ENCODE measurements at regions not wholly inside any gene's neighbourhood (a gene's known extent, or its start where the extent isn't known, plus 50 kb on each side); places are given as distances from the start of the nearest gene placed in this dataset.

GRCh38 chr10:1920941-1921340 lies 183.6 kb upstream of the ADARB2 start:
- H3K27ac ChIP-seq: no peak overlapping the region
- no peaks in the 10 kb centered on the region for H3K36me3 ChIP-seq
- no peak overlapping the region for H3K4me3 ChIP-seq
- H3K4me1 ChIP-seq (ENCODE audit: insufficient read depth): no peaks in the 10 kb centered on the region
- WGBS, 3 donors: 62 to 72% (median 67%) methylated on average over 4 of the region's 4 CpGs
- H3K9me3 ChIP-seq: no peaks in the 10 kb centered on the region
- TF ChIP-seq EP300 (IDR thresholded peaks at IDR 0.05) (no peak), POLR2A (IDR thresholded peaks at IDR 0.05) (no peak)
- TF ChIP-seq, protein P1, sequence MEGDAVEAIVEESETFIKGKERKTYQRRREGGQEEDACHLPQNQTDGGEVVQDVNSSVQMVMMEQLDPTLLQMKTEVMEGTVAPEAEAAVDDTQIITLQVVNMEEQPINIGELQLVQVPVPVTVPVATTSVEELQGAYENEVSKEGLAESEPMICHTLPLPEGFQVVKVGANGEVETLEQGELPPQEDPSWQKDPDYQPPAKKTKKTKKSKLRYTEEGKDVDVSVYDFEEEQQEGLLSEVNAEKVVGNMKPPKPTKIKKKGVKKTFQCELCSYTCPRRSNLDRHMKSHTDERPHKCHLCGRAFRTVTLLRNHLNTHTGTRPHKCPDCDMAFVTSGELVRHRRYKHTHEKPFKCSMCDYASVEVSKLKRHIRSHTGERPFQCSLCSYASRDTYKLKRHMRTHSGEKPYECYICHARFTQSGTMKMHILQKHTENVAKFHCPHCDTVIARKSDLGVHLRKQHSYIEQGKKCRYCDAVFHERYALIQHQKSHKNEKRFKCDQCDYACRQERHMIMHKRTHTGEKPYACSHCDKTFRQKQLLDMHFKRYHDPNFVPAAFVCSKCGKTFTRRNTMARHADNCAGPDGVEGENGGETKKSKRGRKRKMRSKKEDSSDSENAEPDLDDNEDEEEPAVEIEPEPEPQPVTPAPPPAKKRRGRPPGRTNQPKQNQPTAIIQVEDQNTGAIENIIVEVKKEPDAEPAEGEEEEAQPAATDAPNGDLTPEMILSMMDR (IDR thresholded peaks at IDR 0.05): no peak
- H3K27me3 ChIP-seq: no peaks in the 10 kb centered on the region
- intact Hi-C loops (cut with DNase I): no loop called here
- DNase-seq: no peak

- no peaks in the 10 kb centered on the region for H3K4me1 ChIP-seq (ENCODE audit: insufficient read depth)
- no peaks in the 10 kb centered on the region for H3K27me3 ChIP-seq
- TF ChIP-seq EP300 (IDR thresholded peaks at IDR 0.05): no peak
- TF ChIP-seq POLR2A (IDR thresholded peaks at IDR 0.05): no peak
- TF ChIP-seq, protein P1 (IDR thresholded peaks at IDR 0.05): no peak
- no peak overlapping the region for H3K4me3 ChIP-seq
- DNase-seq: no peak
- H3K36me3 ChIP-seq: no peaks in the 10 kb centered on the region
- 40 to 70% (median 45%) methylated on average over 4 of the region's 4 CpGs for WGBS, 3 donors
- H3K9me3 ChIP-seq: no peaks in the 10 kb centered on the region
- no peak overlapping the region for H3K27ac ChIP-seq
- intact Hi-C loops (cut with DNase I): no loop called here
Measured at GRCh38 chr10:1920127-1920526, 182.8 kb upstream of the ADARB2 start.

DNA sequence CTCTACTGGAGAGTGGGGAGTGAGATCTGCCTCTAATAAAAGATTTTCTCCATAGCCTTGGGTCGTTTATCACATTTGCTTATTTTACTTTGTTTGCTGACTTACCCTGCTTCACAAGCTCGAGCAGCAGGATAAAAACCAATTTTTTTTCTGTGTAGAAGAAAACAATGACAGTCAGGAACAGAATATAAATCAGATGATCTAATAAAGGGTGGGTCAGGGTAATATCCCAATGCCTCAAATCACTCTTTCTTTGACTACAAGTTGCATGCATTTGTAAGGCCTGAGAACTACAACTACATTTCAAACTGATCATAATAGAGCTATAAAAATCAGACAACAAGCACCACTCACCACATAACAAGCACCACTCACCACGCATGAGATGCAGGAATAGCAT lies 174.4 kb upstream of the ADARB2 start:
- Histone ChIP-seq H3K36me3 (no peaks in the 10 kb centered on the region), H3K4me3 (no peak overlapping the region), H3K4me1 (ENCODE audit: insufficient read depth) (no peaks in the 10 kb centered on the region), H3K27ac (no peak overlapping the region), H3K27me3 (no peaks in the 10 kb centered on the region), H3K9me3 (no peaks in the 10 kb centered on the region)
- TF ChIP-seq EP300 (IDR thresholded peaks at IDR 0.05): no peak
- TF ChIP-seq POLR2A (IDR thresholded peaks at IDR 0.05): no peak
- TF ChIP-seq, protein P1 (IDR thresholded peaks at IDR 0.05): no peak
- intact Hi-C loops (cut with DNase I): no loop called here
- 51 to 62% (median 52%) methylated on average over 3 of the region's 3 CpGs for WGBS, 3 donors
- no peak for DNase-seq

GRCh38 chr10:1903982-1904381 lies 166.7 kb upstream of the ADARB2 start:
- no peaks in the 10 kb centered on the region for H3K9me3 ChIP-seq
- no peaks in the 10 kb centered on the region for H3K36me3 ChIP-seq
- 68 to 82% (median 74%) methylated on average over 4 of the region's 4 CpGs for WGBS, 3 donors
- TF ChIP-seq EP300 (IDR thresholded peaks at IDR 0.05): no peak
- TF ChIP-seq, protein P1 (IDR thresholded peaks at IDR 0.05): no peak
- TF ChIP-seq POLR2A (IDR thresholded peaks at IDR 0.05): no peak
- intact Hi-C loops (cut with DNase I): no loop called here
- no peaks in the 10 kb centered on the region for H3K27me3 ChIP-seq
- no peak overlapping the region for H3K4me3 ChIP-seq
- H3K4me1 ChIP-seq (ENCODE audit: insufficient read depth): no peaks in the 10 kb centered on the region
- H3K27ac ChIP-seq: no peak overlapping the region
- DNase-seq: no peak

DNA sequence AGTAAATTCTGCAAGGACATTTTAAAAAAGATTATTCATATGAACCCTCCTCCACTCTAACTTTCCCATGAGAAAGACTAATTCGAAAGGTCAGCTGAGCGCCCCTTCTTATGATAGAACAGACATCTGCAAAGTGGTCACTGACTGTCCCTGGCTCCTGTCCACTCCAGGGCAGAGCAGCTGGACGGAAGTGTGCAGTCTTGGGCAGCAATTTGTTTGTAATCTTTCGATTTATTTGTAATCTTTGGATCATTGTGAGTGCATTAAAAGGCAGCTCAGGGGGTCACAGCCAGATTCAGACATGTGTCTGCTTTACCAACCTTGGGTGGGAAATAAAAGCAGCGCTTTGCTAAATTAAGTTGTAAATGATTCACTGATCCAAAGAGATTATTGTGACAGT lies 158.8 kb upstream of the ADARB2 start:
- no peak for DNase-seq
- Histone ChIP-seq H3K27ac (no peak overlapping the region), H3K36me3 (no peaks in the 10 kb centered on the region), H3K4me3 (no peak overlapping the region), H3K9me3 (no peaks in the 10 kb centered on the region), H3K27me3 (no peaks in the 10 kb centered on the region), H3K4me1 (ENCODE audit: insufficient read depth) (no peaks in the 10 kb centered on the region)
- WGBS, 3 donors: 50 to 60% (median 57%) methylated on average over 5 of the region's 5 CpGs
- intact Hi-C loops (cut with DNase I): no loop called here
- TF ChIP-seq, protein P1 (IDR thresholded peaks at IDR 0.05): no peak
- TF ChIP-seq POLR2A (IDR thresholded peaks at IDR 0.05): no peak
- no peak for TF ChIP-seq EP300 (IDR thresholded peaks at IDR 0.05)
